Caco-2 (cell line): ENCODE measurements at regions not wholly inside any gene's neighbourhood (a gene's known extent, or its start where the extent isn't known, plus 50 kb on each side); places are given as distances from the start of the nearest gene placed in this dataset.

Experiments used
- BruUV-seq: library from RNA; stranded (reverse); fragments of 400-500 nt; replicated peaks from 2 replicates; lab custom pipeline; 2021; lab: Mats Ljungman, UMichigan
- CTCF ChIA-PET: fragments of 300-600 bp; sonication (Branson Sonifier 250); formaldehyde crosslinking; loops from one replicate; lab custom pipeline; 2022; ENCODE audit warnings: antibody characterized with exemption; lab: Charles Lee
- POLR2A ChIA-PET: fragments of 300-600 bp; sonication (Branson Sonifier 250); formaldehyde crosslinking; loops from one replicate; lab custom pipeline; 2022; ENCODE audit warnings: antibody characterized with exemption; lab: Charles Lee
- DNase-seq, 2 experiments: peaks; one replicate each; pipeline versions ENCODE4 v3.0.0 to v3.0.0-alpha.2; 2020 to 2022
- H3K27me3 ChIP-seq: replicated peaks from 2 replicates; pipeline ENCODE4 v1.6.0; 2011; ENCODE audit warnings: low read length; ENCODE audit not compliant: control insufficient read depth, insufficient read depth
- H3K36me3 ChIP-seq: 2 replicates; pipeline ENCODE4 v1.5.1; 2011; ENCODE audit warnings: low read length; ENCODE audit not compliant: control insufficient read depth, insufficient read depth
- H3K4me1 ChIP-seq: fragments of 250-450 bp; sonication (Bioruptor Pico); 2 replicates; pipeline ENCODE4 v1.5.1; 2020; ENCODE audit warnings: mild to moderate bottlenecking
- H3K4me3 ChIP-seq: 2 replicates; pipeline ENCODE4 v1.5.1; 2011; ENCODE audit warnings: low read depth, mild to moderate bottlenecking, control low read depth, low read length
- H3K9me3 ChIP-seq: fragments of 250-450 bp; sonication (Bioruptor Pico); 2 replicates; pipeline ENCODE4 v1.5.1; 2020; ENCODE audit warnings: mild to moderate bottlenecking, moderate library complexity
- H3K27ac Mint-ChIP-seq: one replicate; pipeline ENCODE4 v1.8.0; 2022; ENCODE audit warnings: mixed read lengths; ENCODE audit not compliant: unreplicated experiment
- H3K27me3 Mint-ChIP-seq: one replicate; pipeline ENCODE4 v1.8.0; 2022; ENCODE audit warnings: mixed read lengths; ENCODE audit not compliant: insufficient read depth, unreplicated experiment
- H3K36me3 Mint-ChIP-seq: one replicate; pipeline ENCODE4 v1.8.0; 2022; ENCODE audit warnings: mild to moderate bottlenecking, mixed read lengths; ENCODE audit not compliant: insufficient read depth, unreplicated experiment
- H3K4me1 Mint-ChIP-seq: one replicate; pipeline ENCODE4 v1.8.0; 2022; ENCODE audit warnings: low read depth, mixed read lengths; ENCODE audit not compliant: unreplicated experiment
- H3K4me3 Mint-ChIP-seq: one replicate; pipeline ENCODE4 v1.8.0; 2022; ENCODE audit warnings: mild to moderate bottlenecking, moderate library complexity, mixed read lengths; ENCODE audit not compliant: unreplicated experiment
- H3K9me3 Mint-ChIP-seq: one replicate; pipeline ENCODE4 v1.8.0; 2022; ENCODE audit warnings: mixed read lengths; ENCODE audit not compliant: unreplicated experiment
- intact Hi-C: fragments of 100-400 bp; cut with micrococcal nuclease; formaldehyde crosslinking; loops from one replicate; pipeline ENCODE4 v1.10.0; 2022; ENCODE audit not compliant: unreplicated experiment
- TF ChIP-seq, protein P1 (sequence below), 2 experiments: fragments of 200-600 bp in 1 of 2; IDR thresholded peaks; 1 replicate in 1 of 2; 2 replicates in 1 of 2; pipeline versions ENCODE4 v1.5.1 to v1.8.0; 2011 to 2022; ENCODE audit warnings: antibody characterized with exemption in 1 of 2, control low read depth in 1 of 2, inconsistent platforms in 1 of 2, low read depth in 1 of 2, low read length in 1 of 2, mild to moderate bottlenecking in 1 of 2, moderate library complexity in 1 of 2; ENCODE audit not compliant: insufficient read depth in 1 of 2, severe bottlenecking in 1 of 2, unreplicated experiment in 1 of 2

DNA sequence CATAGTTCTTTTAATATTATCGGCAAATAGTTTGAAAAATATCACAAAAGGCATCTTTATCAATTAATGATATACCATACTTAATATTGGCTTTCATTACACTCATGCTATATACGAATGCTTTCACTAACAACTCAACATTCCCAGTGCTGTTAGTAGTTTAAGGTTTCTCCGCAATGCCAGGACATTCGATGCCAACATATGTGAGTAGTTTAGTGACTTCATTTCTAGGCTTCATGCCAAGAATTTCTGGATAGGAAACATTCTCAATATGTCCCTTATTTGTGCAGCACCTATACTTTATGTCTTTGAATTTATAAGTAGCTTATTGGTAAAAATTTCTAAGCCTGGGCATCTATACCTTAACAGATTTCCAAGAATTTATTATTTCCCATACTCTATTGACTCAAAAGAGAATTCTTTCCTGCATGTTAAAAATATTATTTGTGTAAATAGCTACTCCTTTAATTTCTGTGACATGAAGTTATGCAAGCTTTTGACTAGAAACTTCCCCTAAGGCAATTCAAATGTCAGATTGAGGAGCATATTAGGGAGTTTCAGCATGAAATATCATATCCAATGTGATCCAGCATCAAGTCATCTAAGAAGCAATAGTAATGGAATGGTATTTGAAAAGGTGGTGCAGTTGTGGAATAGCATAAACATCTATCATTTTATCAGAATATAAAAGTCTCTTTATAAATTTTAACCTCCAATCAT, 236.0 kb upstream of the STXBP5 start:
- POLR2A ChIA-PET, result no interaction called here

DNA sequence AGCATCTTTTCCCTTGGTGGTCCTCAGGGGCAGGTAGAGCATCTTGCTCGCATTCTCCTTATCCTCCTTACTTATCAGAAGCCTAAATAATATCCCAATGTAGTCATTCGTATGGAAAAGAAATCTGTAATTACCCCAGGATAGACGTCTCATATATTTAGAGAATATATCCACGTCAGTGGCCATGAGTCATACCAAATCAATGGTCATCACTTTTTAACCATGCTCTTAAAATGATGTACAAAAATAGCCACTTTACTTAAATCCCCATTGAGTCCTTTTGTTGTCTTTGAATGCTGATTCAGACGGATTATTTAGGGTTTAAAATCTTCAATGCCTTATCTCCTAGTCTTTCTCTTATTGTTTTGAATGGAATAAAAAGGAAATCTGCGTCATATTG, 231.7 kb upstream of the STXBP5 start:
- intact Hi-C loops, result no loop called here
- H3K4me3 Mint-ChIP-seq, result no peak overlapping the region
- no peaks in the 10 kb centered on the region for H3K27me3 Mint-ChIP-seq
- ChIA-PET CTCF (no interaction called here), POLR2A (no interaction called here)
- peaks cover 3% of the 10 kb centered on the region for H3K9me3 Mint-ChIP-seq
- no peaks in the 10 kb centered on the region for H3K4me1 ChIP-seq
- no peaks in the 10 kb centered on the region for H3K4me1 Mint-ChIP-seq
- DNase-seq, result no peak
- no TSS peak for BruUV-seq
- H3K9me3 ChIP-seq, result no peaks in the 10 kb centered on the region
- TF ChIP-seq, protein P1, sequence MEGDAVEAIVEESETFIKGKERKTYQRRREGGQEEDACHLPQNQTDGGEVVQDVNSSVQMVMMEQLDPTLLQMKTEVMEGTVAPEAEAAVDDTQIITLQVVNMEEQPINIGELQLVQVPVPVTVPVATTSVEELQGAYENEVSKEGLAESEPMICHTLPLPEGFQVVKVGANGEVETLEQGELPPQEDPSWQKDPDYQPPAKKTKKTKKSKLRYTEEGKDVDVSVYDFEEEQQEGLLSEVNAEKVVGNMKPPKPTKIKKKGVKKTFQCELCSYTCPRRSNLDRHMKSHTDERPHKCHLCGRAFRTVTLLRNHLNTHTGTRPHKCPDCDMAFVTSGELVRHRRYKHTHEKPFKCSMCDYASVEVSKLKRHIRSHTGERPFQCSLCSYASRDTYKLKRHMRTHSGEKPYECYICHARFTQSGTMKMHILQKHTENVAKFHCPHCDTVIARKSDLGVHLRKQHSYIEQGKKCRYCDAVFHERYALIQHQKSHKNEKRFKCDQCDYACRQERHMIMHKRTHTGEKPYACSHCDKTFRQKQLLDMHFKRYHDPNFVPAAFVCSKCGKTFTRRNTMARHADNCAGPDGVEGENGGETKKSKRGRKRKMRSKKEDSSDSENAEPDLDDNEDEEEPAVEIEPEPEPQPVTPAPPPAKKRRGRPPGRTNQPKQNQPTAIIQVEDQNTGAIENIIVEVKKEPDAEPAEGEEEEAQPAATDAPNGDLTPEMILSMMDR (IDR thresholded peaks at IDR 0.05; ENCODE audit: insufficient read depth in 1 of 2, low read depth in 1 of 2, low read length in 1 of 2, severe bottlenecking in 1 of 2, unreplicated experiment in 1 of 2), result no peak
- H3K27ac Mint-ChIP-seq, result no peak overlapping the region
- H3K36me3 ChIP-seq, result no peaks in the 10 kb centered on the region
- H3K27me3 ChIP-seq, result no peaks in the 10 kb centered on the region
- H3K36me3 Mint-ChIP-seq, result no peaks in the 10 kb centered on the region
- H3K4me3 ChIP-seq, result no peak overlapping the region

More for the DNA sequence above, 236.0 kb upstream of the STXBP5 start:
- H3K9me3 Mint-ChIP-seq, result peaks cover 20% of the 10 kb centered on the region
- Histone ChIP-seq H3K4me1 (no peaks in the 10 kb centered on the region), H3K4me3 (no peak overlapping the region), H3K9me3 (peaks cover 9% of the 10 kb centered on the region), H3K36me3 (no peaks in the 10 kb centered on the region), H3K27me3 (no peaks in the 10 kb centered on the region)
- H3K36me3 Mint-ChIP-seq, result no peaks in the 10 kb centered on the region
- no peaks in the 10 kb centered on the region for H3K27me3 Mint-ChIP-seq
- no peak overlapping the region for H3K4me3 Mint-ChIP-seq
- intact Hi-C loops, result no loop called here
- CTCF ChIA-PET, result no interaction called here
- no peak overlapping the region for H3K27ac Mint-ChIP-seq
- no TSS peak for BruUV-seq
- DNase-seq, result no peak
- no peaks in the 10 kb centered on the region for H3K4me1 Mint-ChIP-seq
- TF ChIP-seq, protein P1 (IDR thresholded peaks at IDR 0.05; ENCODE audit: insufficient read depth in 1 of 2, low read depth in 1 of 2, low read length in 1 of 2, severe bottlenecking in 1 of 2, unreplicated experiment in 1 of 2), result no peak

DNA sequence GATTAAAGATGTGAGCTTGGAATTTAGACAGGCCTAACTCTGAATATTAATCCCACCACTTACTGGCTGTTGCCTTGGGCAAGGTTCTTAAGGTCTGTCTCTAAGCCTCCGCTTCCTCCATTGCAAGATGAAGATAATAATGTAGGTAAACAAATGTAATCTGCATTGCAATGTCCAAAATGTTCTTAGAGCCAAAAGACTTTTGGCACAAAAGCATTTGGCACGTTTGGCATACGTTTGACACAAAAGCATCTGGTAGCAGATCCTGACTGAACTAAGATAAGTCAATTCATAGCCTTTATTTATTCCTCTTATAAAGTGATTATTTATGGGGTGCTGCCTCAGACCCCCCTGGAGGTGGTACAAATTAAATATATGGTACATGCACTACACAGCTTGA, 229.9 kb upstream of the STXBP5 start:
- ChIA-PET CTCF (no interaction called here), POLR2A (no interaction called here)
- H3K4me1 ChIP-seq, result peaks cover 8% of the 10 kb centered on the region; the same call in 1 of the 2 replicates
- H3K27me3 ChIP-seq, result no peaks in the 10 kb centered on the region
- no peak for DNase-seq
- H3K27ac Mint-ChIP-seq, result no peak overlapping the region
- no peaks in the 10 kb centered on the region for H3K36me3 Mint-ChIP-seq
- H3K36me3 ChIP-seq, result no peaks in the 10 kb centered on the region
- H3K9me3 Mint-ChIP-seq, result no peaks in the 10 kb centered on the region
- H3K4me3 Mint-ChIP-seq, result no peak overlapping the region
- no TSS peak for BruUV-seq
- H3K4me3 ChIP-seq, result no peak overlapping the region
- H3K27me3 Mint-ChIP-seq, result no peaks in the 10 kb centered on the region
- intact Hi-C loops, result no loop called here
- H3K4me1 Mint-ChIP-seq, result no peaks in the 10 kb centered on the region
- no peaks in the 10 kb centered on the region for H3K9me3 ChIP-seq
- TF ChIP-seq, protein P1 (IDR thresholded peaks at IDR 0.05; ENCODE audit: insufficient read depth in 1 of 2, low read depth in 1 of 2, low read length in 1 of 2, severe bottlenecking in 1 of 2, unreplicated experiment in 1 of 2), result no peak
